Left kidney (tissue), 1 donor: ENCODE measurements at regions not wholly inside any gene's neighbourhood (a gene's known extent, or its start where the extent isn't known, plus 50 kb on each side); places are given as distances from the start of the nearest gene placed in this dataset.
"Not testable (repeated sequence)": the region's sequence is repeated elsewhere in the genome, so short reads cannot be mapped to it uniquely, and the experiment has no call there.

Source experiments
- DNase-seq: peaks from one replicate; pipeline ENCODE4 v3.0.0-alpha.2; 2013

- no peak for DNase-seq
Measured at GRCh38 chr2:33931164-33931563, 332.1 kb upstream of the FAM98A start.

- no peak for DNase-seq
Measured at GRCh38 chr2:33929467-33929866, 330.4 kb upstream of the FAM98A start.

GRCh38 chr2:33927756-33928155, 328.7 kb upstream of the FAM98A start:
- no peak for DNase-seq

- no peak for DNase-seq
Measured at GRCh38 chr2:33925311-33925710, 326.2 kb upstream of the FAM98A start.

- no peak for DNase-seq
Measured at GRCh38 chr2:33924586-33925169, 325.6 kb upstream of the FAM98A start.

- DNase-seq: no peak
Measured at GRCh38 chr2:33917252-33917651, 318.2 kb upstream of the FAM98A start.

- DNase-seq: no peak
Measured at GRCh38 chr2:33913071-33913616, 314.0 kb upstream of the FAM98A start.

GRCh38 chr2:33911327-33911726, 312.2 kb upstream of the FAM98A start:
- DNase-seq: no peak

- DNase-seq: no peak
Measured at GRCh38 chr2:33909945-33910695, 311.0 kb upstream of the FAM98A start.

GRCh38 chr2:33907866-33908265, 308.8 kb upstream of the FAM98A start:
- no peak for DNase-seq

GRCh38 chr2:33906129-33906528, 307.0 kb upstream of the FAM98A start:
- DNase-seq: not testable (repeated sequence)

- no peak for DNase-seq
Measured at GRCh38 chr2:33904801-33905200, 305.7 kb upstream of the FAM98A start.

- no peak for DNase-seq
Measured at GRCh38 chr2:33903701-33904100, 304.6 kb upstream of the FAM98A start.

GRCh38 chr2:33903215-33903614, 304.1 kb upstream of the FAM98A start:
- DNase-seq: no peak

GRCh38 chr2:33900610-33901009, 301.5 kb upstream of the FAM98A start:
- no peak for DNase-seq

GRCh38 chr2:33897741-33898140, 298.6 kb upstream of the FAM98A start:
- no peak for DNase-seq

GRCh38 chr2:33893824-33894223, 294.7 kb upstream of the FAM98A start:
- DNase-seq: no peak

- no peak for DNase-seq
Measured at GRCh38 chr2:33891616-33892015, 292.5 kb upstream of the FAM98A start.

GRCh38 chr2:33890686-33891085, 291.6 kb upstream of the FAM98A start:
- DNase-seq: no peak

GRCh38 chr2:33877348-33878016, 278.4 kb upstream of the FAM98A start:
- DNase-seq: no peak

- DNase-seq: no peak
Measured at GRCh38 chr2:33873076-33873605, 274.0 kb upstream of the FAM98A start.

GRCh38 chr2:33859811-33860461, 260.8 kb upstream of the FAM98A start:
- peak; percentile 5 for DNase-seq
